ENCODE measurements at regions not wholly inside any gene's neighbourhood (a gene's known extent, or its start where the extent isn't known, plus 50 kb on each side); places are given as distances from the start of the nearest gene placed in this dataset.

DNA sequence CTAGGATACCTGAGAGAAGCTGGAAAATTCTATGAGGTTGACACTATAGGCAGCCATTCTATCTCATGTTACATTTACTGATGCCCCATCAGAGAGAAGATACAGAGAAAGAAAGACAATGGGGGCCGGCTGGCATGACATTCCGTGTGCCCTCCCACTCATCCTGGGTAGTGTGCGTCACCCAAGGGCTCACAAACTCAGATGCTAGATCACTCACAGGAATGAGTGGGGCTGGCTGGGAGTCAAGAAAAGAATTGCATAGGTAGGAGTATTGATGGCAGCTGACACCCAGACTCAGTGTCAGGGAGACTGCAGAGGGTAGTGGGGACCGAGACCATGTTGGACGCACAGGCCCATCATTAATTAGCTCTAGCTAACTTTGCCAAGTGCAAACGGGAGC lies 1113.5 kb upstream of the AUTS2 start:
- no peak for DNase-seq (ENCODE audit: low read depth in 4 of 4, low spot score in 3 of 4)

DNA sequence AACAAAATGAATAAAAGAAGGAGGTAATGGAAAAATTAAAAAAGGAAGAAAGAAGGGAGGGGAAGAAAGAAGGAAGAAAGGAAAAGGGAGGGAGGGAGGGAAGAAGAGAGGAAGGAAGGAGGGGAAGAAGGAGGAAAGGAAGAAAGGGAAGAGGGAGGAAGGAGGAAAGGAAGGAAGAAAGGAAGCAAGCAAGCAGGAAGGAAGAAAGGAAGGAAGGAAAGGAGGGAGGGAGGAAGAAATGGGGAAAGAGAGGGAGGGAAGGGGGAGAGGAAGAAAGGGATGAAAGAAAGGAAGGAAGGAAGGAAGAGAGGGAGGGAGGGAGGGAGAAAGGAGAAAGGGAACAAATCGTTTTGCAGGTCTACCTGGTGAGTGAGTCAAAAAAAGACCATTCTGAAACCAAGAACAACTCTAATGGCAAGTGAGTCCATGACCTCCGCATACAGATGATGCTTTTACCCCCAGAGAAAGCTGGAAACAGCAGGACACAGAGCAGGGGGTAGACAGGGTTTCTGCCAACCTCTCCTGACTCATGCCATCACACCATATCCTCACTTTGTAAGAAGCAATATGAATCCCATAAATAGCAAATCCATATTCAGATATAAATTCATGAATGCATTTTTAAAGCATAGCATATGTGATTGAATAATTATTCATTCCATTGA lies 1112.9 kb upstream of the AUTS2 start:
- no peak for DNase-seq (ENCODE audit: low read depth in 4 of 4, low spot score in 3 of 4)

DNA sequence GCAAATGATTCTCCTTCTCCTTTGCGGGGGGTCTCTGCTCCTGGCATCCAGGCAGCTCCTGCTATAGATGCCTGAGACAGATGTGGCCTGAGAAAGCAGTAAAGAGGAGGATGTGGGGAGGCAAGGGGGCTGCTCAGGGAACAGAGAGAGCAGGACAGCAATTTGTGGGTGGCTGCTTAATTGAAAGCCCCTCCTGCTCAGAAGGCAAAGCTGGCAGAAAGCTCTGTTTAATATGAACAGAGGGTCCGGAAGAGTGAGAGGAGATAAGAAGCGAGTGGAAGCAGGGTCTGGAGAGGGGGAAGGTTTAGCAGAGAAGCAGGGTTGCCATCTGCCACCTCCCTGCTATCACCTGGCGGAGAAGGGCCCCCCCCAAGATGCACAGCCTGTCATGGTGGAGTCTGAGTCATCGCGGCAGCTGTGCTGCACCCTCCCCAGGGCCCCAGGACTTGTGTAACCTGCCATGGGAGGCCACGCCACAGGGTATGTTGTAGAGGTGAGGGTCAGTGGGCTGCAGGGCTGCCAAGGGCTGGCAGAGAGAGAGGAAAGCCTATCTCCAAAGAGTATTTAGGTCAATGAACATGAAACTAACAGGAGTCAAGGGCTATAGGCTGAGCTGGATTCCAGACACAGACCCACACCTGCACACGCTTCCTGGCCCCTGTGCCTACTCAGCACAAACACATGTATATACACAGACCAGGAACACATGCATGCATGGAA lies 1109.8 kb upstream of the AUTS2 start:
- DNase-seq (ENCODE audit: low read depth in 4 of 4, low spot score in 3 of 4): no peak

DNA sequence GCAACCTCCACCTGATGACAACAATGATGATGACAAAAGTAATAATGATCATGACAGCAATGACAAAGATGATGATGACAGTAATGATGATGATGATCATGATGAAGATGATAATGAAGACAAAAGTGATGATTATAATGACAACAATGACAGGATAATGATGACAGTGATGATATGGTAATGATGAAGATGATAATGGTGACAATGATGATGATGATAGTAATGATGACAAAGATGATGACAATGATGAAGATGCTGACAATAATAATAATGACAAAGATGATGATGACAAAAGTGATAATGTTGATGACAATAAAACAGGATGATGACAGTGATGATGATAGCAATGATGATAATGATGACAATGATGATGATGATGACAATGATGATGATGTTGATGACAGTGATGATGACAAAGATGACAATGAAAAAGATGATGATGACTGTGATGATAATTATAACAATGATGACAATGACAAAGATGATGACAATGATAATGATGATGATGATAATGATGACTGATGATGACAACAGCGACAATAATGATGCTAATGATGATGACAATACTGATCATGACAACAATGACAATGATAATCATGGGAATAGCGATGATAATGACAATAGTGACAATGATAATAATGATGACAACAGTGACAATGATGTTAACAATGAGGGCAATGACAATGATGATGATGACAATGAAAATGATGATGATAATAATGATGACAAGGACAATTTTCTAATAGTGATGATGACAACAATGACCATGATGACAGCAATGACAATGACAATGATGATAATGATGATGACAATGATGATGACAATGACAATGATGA lies 1106.5 kb upstream of the AUTS2 start:
- no peak for DNase-seq (ENCODE audit: low read depth in 4 of 4, low spot score in 3 of 4)

DNA sequence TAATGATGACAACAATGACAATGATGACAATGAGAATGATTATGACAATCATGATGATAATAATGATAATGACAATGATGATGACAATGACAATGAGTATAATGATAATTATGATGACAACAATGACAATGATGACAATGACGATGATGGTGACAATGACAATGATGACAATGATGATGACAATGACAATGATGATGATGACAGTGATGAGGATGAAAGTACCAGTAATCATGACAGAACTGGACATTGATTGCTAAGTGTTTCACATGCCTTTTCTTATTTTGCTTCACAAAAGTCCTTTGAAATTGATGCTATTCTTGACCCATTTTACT lies 1106.0 kb upstream of the AUTS2 start:
- no peak for DNase-seq (ENCODE audit: low read depth in 4 of 4, low spot score in 3 of 4)

DNA sequence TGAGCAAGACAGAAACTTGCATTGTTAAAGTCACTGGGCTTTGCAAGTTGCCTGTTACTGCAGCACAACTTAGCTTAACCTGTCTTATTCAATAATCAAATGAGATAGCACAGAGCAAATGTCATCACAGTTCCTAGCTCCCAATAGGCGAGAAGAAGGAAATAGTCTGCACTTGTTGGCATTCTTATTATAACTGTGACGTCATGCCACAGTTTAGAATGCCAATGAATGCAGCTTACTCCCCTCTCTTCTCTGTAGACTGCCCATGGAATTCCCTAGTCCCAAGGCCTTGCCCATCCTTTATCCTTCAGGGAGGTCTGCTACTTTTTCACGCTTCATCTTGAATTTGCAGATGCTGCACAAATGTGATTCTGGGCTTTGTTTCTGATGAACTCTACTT lies 1094.9 kb upstream of the AUTS2 start:
- DNase-seq (ENCODE audit: low read depth in 4 of 4, low spot score in 3 of 4): no peak

DNA sequence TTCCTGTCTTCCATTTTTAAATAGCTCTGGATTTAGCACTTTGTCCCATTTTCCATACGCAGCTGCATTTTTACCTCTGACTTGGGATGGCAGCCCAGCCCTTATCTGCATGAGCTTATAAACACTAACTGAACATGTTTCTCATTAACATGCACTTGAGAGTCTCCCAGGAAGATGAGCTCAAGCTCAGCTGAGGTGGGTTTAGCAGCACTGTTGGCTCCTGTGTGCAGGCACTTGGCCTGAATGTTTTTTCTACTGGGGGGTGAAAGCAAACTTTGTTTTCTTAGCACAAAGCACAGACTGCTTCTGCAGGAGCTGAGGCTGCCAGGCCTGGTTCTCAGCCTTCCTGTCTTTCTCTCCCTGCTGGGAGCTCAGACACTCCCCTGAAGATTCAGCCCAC lies 1093.6 kb upstream of the AUTS2 start:
- no peak for DNase-seq (ENCODE audit: low read depth in 4 of 4, low spot score in 3 of 4)

DNA sequence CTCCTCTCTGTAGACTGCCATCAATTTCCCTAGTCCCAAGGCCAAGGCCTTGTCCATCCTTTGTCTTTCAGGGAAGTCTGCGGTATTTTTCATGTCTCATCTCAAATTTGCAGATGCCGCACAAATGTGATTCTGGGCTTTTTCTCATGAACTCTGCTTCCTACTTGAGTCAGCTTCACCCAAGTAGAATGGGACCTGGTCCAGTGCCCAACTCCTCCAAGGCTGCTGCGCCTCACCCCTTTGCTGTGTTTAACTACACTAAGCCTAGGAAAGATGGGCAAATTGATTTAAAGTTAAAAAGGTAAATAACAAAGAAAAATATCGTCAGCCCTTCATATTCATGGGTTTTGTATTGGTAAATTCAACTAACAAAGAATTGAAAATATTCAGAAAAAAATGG lies 1092.6 kb upstream of the AUTS2 start:
- DNase-seq (ENCODE audit: low read depth in 4 of 4, low spot score in 3 of 4): no peak

DNA sequence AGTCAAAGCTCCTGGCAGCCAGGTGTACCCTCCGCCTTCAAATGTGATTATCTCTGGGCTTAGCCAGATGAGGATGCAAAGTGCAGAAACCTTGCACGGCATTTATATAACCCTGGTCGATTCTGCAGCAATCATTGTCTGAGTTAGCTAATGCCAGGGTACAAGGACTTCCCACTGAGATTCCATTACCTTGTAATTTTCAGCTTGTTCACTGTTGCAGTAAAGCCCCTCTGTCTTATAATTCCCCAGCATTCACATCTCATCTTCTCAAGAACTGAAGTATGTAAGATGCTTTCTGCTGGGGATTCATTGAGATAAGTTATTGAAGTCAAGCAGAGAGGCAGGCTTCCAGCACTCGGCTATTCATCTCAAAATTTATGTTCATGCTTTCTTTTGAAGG lies 1090.6 kb upstream of the AUTS2 start:
- no peak for DNase-seq (ENCODE audit: low read depth in 4 of 4, low spot score in 3 of 4)

DNA sequence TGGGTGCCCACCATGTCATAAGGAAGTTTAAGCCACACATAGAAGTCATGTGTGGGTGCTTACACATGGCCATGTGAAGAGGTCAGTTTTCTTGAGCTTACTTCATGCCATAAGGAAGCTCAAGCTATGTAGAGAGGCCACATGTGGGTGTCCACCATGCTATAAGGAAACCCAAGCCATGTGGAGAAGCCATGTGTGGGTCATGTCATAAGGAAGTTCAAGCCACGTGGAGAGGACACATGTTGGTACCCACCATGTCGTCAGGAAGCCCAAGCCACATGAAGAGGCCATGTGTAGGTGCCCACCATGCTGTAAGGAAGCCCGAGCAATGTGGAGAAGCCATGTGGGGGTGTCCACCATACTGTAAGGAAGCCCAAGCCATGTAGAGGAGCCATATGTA lies 1089.2 kb upstream of the AUTS2 start:
- no peak for DNase-seq (ENCODE audit: low read depth in 4 of 4, low spot score in 3 of 4)

DNA sequence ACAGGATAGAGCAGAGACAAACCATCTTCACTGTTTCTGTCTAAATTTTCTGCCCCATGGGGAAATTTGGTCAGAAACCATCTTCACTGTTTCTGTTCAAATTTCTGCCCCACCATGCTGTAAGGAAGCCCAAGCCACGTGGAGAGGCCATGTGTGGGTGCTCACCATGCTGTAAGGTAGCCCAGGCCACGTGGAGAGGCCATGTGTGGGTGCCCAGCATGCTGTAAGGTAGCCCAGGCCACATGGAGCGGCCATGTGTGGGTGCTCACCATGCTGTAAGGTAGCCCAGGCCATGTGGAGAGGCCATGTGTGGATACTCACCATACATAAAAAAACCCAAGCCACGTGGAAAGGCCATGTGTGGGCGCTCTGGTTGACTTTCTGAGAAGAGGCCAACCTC lies 1088.7 kb upstream of the AUTS2 start:
- no peak for DNase-seq (ENCODE audit: low read depth in 4 of 4, low spot score in 3 of 4)

DNA sequence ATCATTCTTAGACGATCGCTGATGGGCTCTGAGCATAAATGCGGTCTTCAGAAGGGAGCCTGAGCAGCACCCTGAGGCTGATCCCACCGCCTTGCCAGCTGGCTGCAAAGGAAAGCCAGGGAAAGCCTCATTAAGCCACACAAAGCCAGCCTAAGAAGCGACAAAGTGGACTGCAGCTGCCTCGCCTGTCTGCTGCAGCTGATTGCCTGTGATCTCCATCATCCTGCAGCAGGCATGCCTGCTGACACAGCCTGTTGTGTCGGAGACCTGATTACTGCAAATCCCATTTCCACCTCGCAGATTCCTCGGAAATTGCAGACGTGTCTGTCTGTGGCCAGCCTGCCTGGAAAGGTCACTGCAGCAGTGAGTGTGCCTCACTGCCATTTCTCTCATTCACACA lies 1087.0 kb upstream of the AUTS2 start:
- DNase-seq (ENCODE audit: low read depth in 4 of 4, low spot score in 3 of 4): no peak

DNA sequence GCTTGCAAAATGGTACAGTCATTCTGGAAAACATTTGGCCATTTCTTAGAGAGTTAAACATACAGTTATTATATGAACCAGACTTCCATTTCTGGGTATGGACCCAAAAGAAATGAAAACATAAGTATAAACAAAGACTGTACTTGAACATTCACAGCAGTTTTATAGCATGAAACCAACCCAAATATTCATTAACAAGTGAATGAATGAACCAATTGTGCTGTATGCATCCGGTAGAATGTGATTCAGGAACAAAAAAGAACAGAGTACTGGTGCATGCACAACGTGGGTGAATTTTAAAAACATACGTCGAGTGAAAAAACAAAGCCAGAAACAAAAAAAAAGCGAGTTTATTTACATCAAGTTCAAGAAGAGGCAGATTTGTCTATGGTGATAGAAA lies 1085.8 kb upstream of the AUTS2 start:
- no peak for DNase-seq (ENCODE audit: low read depth in 4 of 4, low spot score in 3 of 4)

DNA sequence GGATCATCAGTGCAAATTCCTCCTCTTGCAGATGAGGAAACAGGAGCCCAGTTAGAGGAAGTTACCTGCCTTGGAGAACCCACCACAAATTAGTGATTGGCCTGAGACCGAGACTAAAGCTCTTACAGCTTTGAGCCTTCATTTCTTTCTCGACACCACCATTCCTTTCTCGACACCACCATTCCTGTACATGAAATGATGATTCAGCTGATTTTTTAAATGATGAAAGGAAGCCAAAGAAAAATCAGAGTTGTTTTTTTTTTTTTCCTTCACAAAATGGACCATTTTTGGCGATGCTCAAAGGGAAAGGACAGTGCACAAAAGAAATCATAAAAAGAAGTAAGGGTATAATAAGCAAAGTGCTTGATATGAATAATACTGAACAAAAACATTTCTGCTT lies 1080.2 kb upstream of the AUTS2 start:
- DNase-seq (ENCODE audit: low read depth in 4 of 4, low spot score in 3 of 4): no peak

DNA sequence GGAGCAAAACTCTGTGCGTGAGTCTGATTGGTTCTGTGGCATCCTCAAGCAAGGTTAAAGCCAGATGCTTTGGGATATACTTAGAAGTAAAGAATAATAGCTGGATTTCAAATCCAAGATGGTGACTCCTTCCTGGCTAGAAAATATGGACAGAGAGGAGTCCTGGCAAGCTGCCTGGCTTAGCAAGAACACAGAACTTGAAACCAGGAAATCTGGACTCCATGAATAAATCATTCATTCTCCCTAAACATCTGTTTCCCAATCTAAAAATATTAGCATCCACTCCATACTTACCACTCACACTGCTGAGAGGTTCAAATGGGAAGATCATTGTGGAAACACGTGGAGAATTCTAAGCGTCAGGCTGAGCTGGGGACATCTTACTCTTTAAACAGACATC lies 1074.1 kb upstream of the AUTS2 start:
- no peak for DNase-seq (ENCODE audit: low read depth in 4 of 4, low spot score in 3 of 4)

DNA sequence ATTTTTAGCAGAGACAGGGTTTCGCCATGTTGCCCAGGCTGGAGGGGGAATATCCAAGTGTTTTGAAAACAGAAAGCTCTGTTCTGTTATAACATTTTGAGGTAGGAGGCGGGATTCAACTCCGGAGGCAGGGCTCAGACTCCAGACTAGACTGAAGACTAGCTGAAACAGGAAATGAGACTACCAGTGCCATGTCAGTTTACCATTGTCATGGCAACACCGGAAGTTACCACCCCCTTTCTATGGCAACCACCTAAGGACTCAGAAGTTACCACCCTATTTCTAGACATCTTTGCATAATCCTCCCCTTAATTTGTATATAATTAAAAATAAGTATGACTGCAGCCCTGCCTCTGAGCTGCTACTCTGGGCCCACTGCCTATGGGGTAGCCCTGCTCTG lies 1069.1 kb upstream of the AUTS2 start:
- no peak for DNase-seq (ENCODE audit: low read depth in 4 of 4, low spot score in 3 of 4)

DNA sequence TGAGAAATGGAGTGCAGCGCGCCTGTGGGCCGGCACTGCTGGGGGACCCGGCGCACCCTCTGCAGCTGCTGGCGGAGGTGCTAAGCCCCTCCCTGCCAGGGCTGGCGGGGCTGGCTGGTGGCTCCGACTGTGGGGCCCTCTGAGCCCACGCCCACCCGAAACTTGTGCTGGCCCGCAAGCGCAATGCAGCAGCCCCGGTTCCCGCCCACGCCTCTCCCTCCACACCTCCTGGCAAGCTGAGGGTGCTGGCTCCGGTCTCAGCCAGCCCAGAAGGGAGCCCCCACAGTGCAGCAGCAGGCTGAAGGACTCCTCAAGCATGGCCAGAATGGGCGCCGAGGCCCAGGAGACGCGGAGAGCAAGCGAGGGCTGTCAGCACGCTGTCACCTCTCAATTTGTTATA lies 1063.0 kb upstream of the AUTS2 start:
- no peak for DNase-seq (ENCODE audit: low read depth in 4 of 4, low spot score in 3 of 4)

DNA sequence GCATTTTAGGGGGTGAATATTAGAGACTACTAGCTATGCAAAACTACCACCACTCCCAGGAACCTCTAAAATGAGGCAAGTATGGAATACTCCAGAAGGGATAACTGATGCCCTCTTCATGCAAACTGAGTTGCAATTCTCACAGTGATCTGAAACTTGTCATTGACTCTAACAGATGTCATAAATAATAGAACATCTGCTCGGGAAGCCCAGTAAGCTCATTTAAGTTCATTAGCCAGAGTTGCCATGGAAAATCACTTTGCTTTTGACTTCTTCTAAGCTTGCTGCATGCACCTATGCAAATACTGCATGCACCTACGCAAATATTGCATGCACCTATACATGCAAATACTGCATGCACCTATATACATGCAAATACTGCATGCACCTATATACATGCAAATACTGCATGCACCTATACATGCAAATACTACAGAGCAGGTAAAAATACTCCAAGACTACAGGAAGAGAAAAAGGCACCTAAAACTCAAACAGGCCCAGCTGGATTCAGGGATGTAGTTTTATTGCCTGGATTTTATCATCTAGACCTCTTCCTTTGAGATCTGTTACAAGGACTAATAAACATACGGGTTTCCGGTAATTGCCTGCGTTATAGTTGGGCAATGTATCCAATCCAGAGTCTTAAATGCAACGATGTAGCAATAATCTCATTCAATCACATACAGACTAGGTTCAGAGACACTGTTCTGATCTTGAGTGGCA lies 1061.1 kb upstream of the AUTS2 start:
- DNase-seq (ENCODE audit: low read depth in 4 of 4, low spot score in 3 of 4): no peak

DNA sequence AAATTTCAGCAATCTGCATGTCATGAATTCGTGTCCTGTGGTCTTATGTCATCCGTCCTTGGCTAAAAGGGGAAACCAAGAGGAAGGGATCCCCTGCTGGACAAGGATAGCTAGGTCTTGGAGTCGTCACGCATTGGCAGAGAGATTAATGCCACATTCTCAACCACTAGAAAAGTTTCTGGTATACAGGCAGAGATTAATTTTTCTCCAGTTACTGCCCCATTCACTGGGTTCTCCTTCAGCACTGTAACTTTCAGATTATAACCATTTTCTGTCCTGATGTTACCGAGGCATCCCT lies 1060.6 kb upstream of the AUTS2 start:
- DNase-seq (ENCODE audit: low read depth in 4 of 4, low spot score in 3 of 4): no peak

DNA sequence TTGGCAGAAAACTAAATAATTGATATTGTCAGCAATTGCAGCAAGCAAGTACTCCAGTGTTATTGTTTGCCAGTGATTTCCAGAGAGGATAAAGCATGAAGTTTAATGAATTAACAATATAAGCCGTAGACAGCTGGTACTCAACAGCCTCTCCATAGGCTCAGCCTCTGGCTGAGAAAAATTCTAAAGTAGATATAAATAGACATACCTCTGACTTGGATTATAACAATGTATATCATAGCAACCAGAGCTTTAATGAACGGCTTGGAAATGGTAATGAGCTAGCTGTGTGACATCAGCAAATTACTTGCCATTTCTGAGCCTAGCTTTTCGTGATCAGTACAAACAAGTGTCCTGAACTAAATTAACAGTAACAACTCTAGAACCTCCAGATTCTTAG lies 1055.4 kb upstream of the AUTS2 start:
- no peak for DNase-seq (ENCODE audit: low read depth in 4 of 4, low spot score in 3 of 4)

DNA sequence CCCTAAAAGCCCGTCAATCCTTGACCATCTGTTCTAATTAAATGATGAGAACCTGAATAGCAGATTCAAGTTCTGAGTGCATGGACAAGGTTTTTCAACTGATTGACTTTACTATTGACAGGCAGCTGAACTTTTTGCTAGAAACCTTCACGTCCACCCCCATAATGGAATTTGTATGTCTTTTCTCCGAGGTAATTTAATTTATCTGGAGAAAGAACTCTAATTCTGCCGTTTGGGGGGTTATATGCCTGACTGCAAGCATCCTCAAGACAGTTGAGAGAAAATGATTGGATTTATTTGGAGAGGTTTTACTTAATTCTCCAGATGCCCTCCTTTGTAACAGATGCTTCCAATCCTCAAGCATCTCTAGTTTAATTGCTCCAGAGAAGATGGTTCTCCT lies 1053.4 kb upstream of the AUTS2 start:
- no peak for DNase-seq (ENCODE audit: low read depth in 4 of 4, low spot score in 3 of 4)

DNA sequence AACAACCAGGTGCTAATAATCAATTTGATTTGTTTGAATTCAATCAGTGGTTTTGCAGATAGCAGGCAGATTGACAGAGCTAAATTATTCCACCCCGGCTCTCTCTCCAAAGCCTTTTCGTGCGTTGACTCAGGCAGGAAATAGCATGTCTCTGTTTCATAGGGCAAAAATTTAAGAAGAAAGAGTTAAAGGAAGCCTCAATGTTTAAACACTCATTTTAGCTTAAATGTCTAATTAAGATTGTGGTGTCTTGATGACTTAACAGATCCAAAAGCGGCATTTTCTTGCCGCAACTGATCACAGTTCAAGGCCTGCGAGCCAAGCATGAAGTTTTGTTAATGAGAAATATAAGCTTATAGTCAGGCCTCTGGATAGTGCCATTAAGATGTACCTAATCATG lies 1051.1 kb upstream of the AUTS2 start:
- DNase-seq (ENCODE audit: low read depth in 4 of 4, low spot score in 3 of 4): no peak

All from left renal pelvis (tissue), 4 donors.